ENCODE measurements at regions not wholly inside any gene's neighbourhood (a gene's known extent, or its start where the extent isn't known, plus 50 kb on each side); places are given as distances from the start of the nearest gene placed in this dataset.

GRCh38 chr4:125365731-125366130 lies 51.0 kb downstream of the FAT4 start:
- WGBS, 5 donors, result 83 to 94% (median 89%) methylated on average over 11 of the region's 11 CpGs
- H3K4me1 ChIP-seq, result no peaks in the 10 kb centered on the region
- intact Hi-C loops (cut with DNase I; ENCODE audit: low total_unique reads), result no loop called here
- no peak for DNase-seq
- no peak overlapping the region for H3K4me3 ChIP-seq
- no peak for TF ChIP-seq CTCF (IDR thresholded peaks at IDR 0.05 in 8 of 11, conservative IDR thresholded peaks at IDR 0.05 in 3 of 11)
- no peak for TF ChIP-seq POLR2AphosphoS5 (IDR thresholded peaks at IDR 0.05)
- no peaks in the 10 kb centered on the region for H3K36me3 ChIP-seq
- H3K27me3 ChIP-seq (replicated peaks in 1 of 7), result no peaks in the 10 kb centered on the region
- H3K27ac ChIP-seq, result no peak overlapping the region
- H3K9me3 ChIP-seq, result peaks cover 0 to 16% (median 0%) of the 10 kb centered on the region in 8 donors

DNA sequence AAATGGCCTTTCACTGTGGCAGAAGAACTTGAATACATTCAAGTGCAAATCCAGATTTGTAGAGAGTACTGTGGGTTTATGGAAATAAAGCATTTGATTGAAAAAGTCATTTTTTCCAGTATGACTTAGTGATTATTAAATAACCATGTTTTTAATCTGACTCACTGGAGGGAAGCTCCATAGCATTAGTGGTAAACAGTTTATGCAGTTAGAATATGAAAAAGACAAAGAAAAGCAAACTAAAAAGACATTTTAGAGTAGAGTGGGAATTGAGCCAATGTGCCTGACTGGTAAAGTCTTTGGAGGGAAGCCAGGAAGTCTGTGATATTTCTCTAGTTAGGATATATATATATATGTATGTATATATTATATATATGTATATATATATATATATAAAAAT lies 53.4 kb downstream of the FAT4 start:
- H3K4me1 ChIP-seq, result no peaks in the 10 kb centered on the region
- H3K27ac ChIP-seq, result peak overlapping the region in 4 of 8 donors; percentile 6 to 63 (median 52)
- H3K4me3 ChIP-seq, result peak overlapping the region in 2 of 8 donors; percentile 24 to 51
- no peak for DNase-seq
- H3K27me3 ChIP-seq (replicated peaks in 1 of 7), result no peaks in the 10 kb centered on the region
- H3K9me3 ChIP-seq, result peaks cover 0 to 16% (median 0%) of the 10 kb centered on the region in 8 donors
- intact Hi-C loops (cut with DNase I; ENCODE audit: low total_unique reads), result no loop called here
- no peak for TF ChIP-seq POLR2A (IDR thresholded peaks at IDR 0.05)
- TF ChIP-seq POLR2AphosphoS5 (IDR thresholded peaks at IDR 0.05), result no peak
- no peak for TF ChIP-seq CTCF (IDR thresholded peaks at IDR 0.05 in 8 of 11, conservative IDR thresholded peaks at IDR 0.05 in 3 of 11)
- H3K36me3 ChIP-seq, result no peaks in the 10 kb centered on the region

DNA sequence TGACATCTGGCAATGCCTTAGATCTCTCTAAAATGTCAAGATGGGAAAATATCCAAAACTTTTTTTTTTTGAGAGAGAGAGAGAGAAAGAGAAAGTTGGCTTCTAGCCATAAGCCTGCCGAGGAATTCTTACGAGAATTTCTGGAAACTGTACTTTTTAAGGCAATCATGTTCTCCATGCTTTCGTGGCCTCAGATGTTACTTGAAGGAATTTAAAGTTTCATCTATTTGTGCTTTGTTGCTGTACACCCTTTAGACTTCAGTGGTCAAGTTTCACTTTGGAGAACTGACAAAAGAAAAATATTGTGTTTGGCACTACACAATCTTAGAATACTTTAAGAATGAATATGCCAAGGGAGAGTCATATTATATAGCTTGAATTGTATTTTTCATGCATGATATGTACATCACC lies 53.9 kb downstream of the FAT4 start:
- H3K27ac ChIP-seq, result peak overlapping the region; percentile 1 to 63 (median 44)
- WGBS, 5 donors, result 49 to 69% (median 59%) methylated on average over 3 of the region's 3 CpGs

DNA sequence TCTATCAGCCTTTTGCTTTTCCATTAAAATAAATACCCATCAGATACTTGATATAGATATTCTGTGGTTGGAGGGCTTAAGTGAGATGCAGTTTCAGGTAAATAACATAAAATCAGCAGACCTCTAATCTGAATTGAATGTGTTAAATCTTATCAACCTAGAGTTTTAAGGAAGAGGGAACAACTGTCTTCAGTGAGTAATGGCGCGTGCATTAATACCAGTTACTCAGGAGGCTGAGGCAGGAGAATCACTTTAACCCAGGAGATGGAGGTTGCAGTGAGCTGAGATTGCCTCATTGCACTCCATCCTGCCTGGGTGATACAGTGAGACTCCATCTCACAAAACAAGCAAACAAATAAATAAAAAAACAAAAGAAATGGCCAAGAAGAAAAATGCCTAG lies 54.3 kb downstream of the FAT4 start:
- TF ChIP-seq POLR2A (IDR thresholded peaks at IDR 0.05), result no peak
- intact Hi-C loops (cut with DNase I; ENCODE audit: low total_unique reads), result no loop called here
- Histone ChIP-seq H3K9me3 (peaks cover 0 to 16% (median 0%) of the 10 kb centered on the region in 8 donors), H3K4me1 (no peaks in the 10 kb centered on the region), H3K27ac (peak overlapping the region in 6 of 8 donors; percentile 1 to 63 (median 52)), H3K27me3 (replicated peaks in 1 of 7) (no peaks in the 10 kb centered on the region), H3K4me3 (peak overlapping the region in 2 of 8 donors; percentile 24 to 51), H3K36me3 (no peaks in the 10 kb centered on the region)
- DNase-seq, result no peak
- WGBS, 5 donors, result 90 to 100% (median 94%) methylated on average over 2 of the region's 2 CpGs

More for the DNA sequence above, 53.9 kb downstream of the FAT4 start:
- TF ChIP-seq CTCF (IDR thresholded peaks at IDR 0.05 in 8 of 11, conservative IDR thresholded peaks at IDR 0.05 in 3 of 11), result no peak
- TF ChIP-seq POLR2AphosphoS5 (IDR thresholded peaks at IDR 0.05), result no peak
- TF ChIP-seq POLR2A (IDR thresholded peaks at IDR 0.05), result no peak
- intact Hi-C loops (cut with DNase I; ENCODE audit: low total_unique reads), result no loop called here
- Histone ChIP-seq H3K27me3 (replicated peaks in 1 of 7) (no peaks in the 10 kb centered on the region), H3K9me3 (peaks cover 0 to 16% (median 0%) of the 10 kb centered on the region in 8 donors), H3K4me1 (no peaks in the 10 kb centered on the region), H3K4me3 (peak overlapping the region in 4 of 8 donors; percentile 11 to 51 (median 20)), H3K36me3 (no peaks in the 10 kb centered on the region)
- DNase-seq, result no peak

DNA sequence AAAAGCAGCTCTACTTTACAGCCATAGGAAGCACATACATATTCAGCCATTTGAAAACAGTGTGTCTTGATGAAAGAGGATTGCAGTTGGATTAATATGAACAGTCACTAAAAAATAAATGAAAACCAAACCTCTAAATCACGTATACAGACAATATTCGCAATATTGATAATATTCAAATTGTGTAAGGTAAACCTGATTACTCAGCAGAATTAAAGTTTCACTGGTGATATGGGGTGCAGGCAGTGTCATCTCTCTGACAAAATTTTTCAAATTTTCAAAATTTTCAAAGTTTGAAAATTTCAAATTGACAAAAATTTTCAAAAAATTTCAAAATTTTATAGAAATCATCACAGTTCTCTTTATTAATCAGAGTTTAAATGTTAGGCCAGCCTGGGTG lies 55.7 kb downstream of the FAT4 start:
- Histone ChIP-seq H3K9me3 (peaks cover 0 to 13% (median 0%) of the 10 kb centered on the region in 8 donors), H3K27me3 (replicated peaks in 1 of 7) (no peaks in the 10 kb centered on the region), H3K4me1 (no peaks in the 10 kb centered on the region), H3K27ac (no peak overlapping the region), H3K36me3 (no peaks in the 10 kb centered on the region), H3K4me3 (no peak overlapping the region)
- no peak for DNase-seq
- WGBS, 5 donors, result 91 to 98% (median 96%) methylated on average over 2 of the region's 2 CpGs
- intact Hi-C loops (cut with DNase I; ENCODE audit: low total_unique reads), result no loop called here
- TF ChIP-seq CTCF (IDR thresholded peaks at IDR 0.05 in 8 of 11, conservative IDR thresholded peaks at IDR 0.05 in 3 of 11) (no peak), POLR2A (IDR thresholded peaks at IDR 0.05) (no peak), POLR2AphosphoS5 (IDR thresholded peaks at IDR 0.05) (no peak)

All from spleen (tissue), 11 donors.